Fibroblast of lung (primary cell): ENCODE measurements at regions not wholly inside any gene's neighbourhood (a gene's known extent, or its start where the extent isn't known, plus 50 kb on each side); places are given as distances from the start of the nearest gene placed in this dataset.

Experiments used
- EZH2 ChIP-seq: IDR thresholded peaks from 2 replicates; pipeline ENCODE4 v1.5.1; 2012; ENCODE audit warnings: low read length, control low read depth, mild to moderate bottlenecking; ENCODE audit errors: missing control alignments
- TF ChIP-seq, protein P1 (sequence below), 2 donors: IDR thresholded peaks in 1 of 2; conservative IDR thresholded peaks in 1 of 2; 1 replicate in 1 of 2; 2 replicates in 1 of 2; pipeline ENCODE4 v1.5.1; 2011 to 2012; ENCODE audit warnings: low read length in 2 of 2, control low read depth in 1 of 2, inconsistent platforms in 1 of 2, low read depth in 1 of 2, mild to moderate bottlenecking in 1 of 2

DNA sequence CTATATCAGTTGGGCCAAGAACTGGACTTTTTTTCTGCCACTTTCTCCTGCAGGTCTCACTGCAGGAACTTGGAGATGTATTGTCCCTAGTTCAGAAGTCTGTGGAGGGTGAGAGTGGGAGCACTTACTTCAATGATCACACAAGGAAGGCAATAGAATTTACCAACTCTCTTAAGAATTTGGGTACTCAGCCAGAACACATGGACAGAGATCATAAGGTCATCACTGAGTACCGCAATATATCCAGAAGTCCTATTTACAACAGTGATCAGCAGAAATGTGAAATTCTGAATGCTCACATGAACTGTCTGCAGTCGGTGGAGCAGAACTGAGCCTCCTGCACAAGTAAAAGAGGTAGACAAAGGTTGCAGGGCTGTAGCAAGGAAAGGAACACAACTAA is 101.0 kb downstream of the FAM114A2 start:
- TF ChIP-seq, protein P1, sequence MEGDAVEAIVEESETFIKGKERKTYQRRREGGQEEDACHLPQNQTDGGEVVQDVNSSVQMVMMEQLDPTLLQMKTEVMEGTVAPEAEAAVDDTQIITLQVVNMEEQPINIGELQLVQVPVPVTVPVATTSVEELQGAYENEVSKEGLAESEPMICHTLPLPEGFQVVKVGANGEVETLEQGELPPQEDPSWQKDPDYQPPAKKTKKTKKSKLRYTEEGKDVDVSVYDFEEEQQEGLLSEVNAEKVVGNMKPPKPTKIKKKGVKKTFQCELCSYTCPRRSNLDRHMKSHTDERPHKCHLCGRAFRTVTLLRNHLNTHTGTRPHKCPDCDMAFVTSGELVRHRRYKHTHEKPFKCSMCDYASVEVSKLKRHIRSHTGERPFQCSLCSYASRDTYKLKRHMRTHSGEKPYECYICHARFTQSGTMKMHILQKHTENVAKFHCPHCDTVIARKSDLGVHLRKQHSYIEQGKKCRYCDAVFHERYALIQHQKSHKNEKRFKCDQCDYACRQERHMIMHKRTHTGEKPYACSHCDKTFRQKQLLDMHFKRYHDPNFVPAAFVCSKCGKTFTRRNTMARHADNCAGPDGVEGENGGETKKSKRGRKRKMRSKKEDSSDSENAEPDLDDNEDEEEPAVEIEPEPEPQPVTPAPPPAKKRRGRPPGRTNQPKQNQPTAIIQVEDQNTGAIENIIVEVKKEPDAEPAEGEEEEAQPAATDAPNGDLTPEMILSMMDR (conservative IDR thresholded peaks at IDR 0.05 in 1 of 2, IDR thresholded peaks at IDR 0.05 in 1 of 2; ENCODE audit: low read depth in 1 of 2, low read length in 2 of 2), result no peak
- no peak for TF ChIP-seq EZH2
